Tibial nerve (tissue), 4 donors: ENCODE measurements at regions not wholly inside any gene's neighbourhood (a gene's known extent, or its start where the extent isn't known, plus 50 kb on each side); places are given as distances from the start of the nearest gene placed in this dataset.

Source experiments
- DNase-seq, 2 donors: peaks; one replicate each; pipeline ENCODE4 v3.0.0-alpha.2; 2019; ENCODE audit warnings: low spot score in 2 of 2
- H3K27ac ChIP-seq, 4 donors: fragments of 200-600 bp; sonication (generic) in 3 of 4; one replicate each; pipeline ENCODE4 v1.5.1; 2017 to 2019; ENCODE audit warnings: mild to moderate bottlenecking in 1 of 4
- H3K27me3 ChIP-seq, 2 donors: fragments of 200-600 bp; sonication (generic) in 1 of 2; one replicate each; pipeline versions ENCODE4 v1.5.1 to v1.6.0; 2017 to 2019
- H3K36me3 ChIP-seq, 3 donors: fragments of 200-600 bp; sonication (generic); one replicate each; pipeline ENCODE4 v1.5.1; 2018 to 2019
- H3K4me1 ChIP-seq, 4 donors: fragments of 200-600 bp; sonication (generic) in 3 of 4; one replicate each; pipeline ENCODE4 v1.5.1; 2017 to 2019
- H3K4me3 ChIP-seq, 4 donors: fragments of 200-600 bp; sonication (generic) in 3 of 4; one replicate each; pipeline ENCODE4 v1.5.1; 2017 to 2019; ENCODE audit warnings: mild to moderate bottlenecking in 1 of 4, moderate library complexity in 1 of 4
- H3K9me3 ChIP-seq, 4 donors: fragments of 200-600 bp; sonication (generic) in 3 of 4; one replicate each; pipeline ENCODE4 v1.5.1; 2017 to 2019
- CTCF ChIP-seq, 5 experiments: fragments of 200-600 bp in 3 of 5; fragments of 450-650 bp in 2 of 5; sonication (generic) in 3 of 5; IDR thresholded peaks; one replicate each; pipeline ENCODE4 v1.5.1; 2016 to 2019; ENCODE audit warnings: antibody characterized with exemption in 5 of 5, mild to moderate bottlenecking in 3 of 5, moderate library complexity in 2 of 5
- EP300 ChIP-seq, 2 donors: sonication (generic); formaldehyde crosslinking; IDR thresholded peaks; one replicate each; pipeline ENCODE4 v1.6.1; 2017; ENCODE audit warnings: antibody characterized with exemption in 2 of 2, mild to moderate bottlenecking in 1 of 2
- POLR2A ChIP-seq, 2 donors: fragments of 450-650 bp; IDR thresholded peaks; one replicate each; pipeline ENCODE4 v1.6.1; 2017; ENCODE audit warnings: antibody characterized with exemption in 2 of 2, mild to moderate bottlenecking in 2 of 2, moderate library complexity in 2 of 2
- whole genome bisulfite sequencing, 2 donors: methylation state at CpG; one replicate each; pipeline ENCODE4 v1.1.5; 2018; 5-methylcytosine and 5-hydroxymethylcytosine counted together

DNA sequence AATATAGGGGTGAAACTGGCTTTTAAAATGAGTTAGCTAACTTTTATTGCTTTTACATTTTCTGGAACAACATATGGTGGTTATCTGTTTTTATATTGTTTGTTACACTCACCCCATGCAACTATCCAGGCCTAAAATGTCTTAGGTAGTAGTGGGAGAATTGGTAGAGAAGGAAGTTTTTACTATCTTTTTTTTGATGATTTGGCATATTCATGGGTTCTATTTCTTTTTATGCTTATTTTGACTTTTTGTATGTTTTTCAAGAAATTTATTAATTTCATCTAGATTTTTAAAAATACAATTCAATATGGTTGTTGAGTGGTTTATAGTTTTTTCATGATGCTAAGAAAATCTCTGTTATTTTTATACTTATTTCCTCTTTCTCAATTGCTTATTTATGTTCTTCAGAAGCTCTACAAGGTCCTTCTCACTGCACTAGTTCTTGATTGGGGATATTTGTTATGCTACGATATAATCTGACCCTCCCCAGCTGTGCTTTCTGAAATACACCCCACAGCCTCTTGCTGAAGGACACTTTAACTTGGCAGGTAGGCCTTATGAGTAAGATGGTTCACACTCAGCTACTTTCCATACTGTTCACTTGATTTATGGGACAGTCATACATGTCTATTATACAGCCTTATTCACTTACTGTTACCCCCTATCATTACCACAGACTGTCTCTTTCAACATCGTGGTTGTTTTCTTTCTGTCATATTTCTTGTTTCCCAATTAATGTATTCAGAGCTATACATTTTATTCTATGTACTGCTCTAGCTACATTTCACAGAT is 431.2 kb downstream of the METTL15 start:
- Histone ChIP-seq H3K36me3 (no peaks in the 10 kb centered on the region), H3K4me1 (no peaks in the 10 kb centered on the region), H3K27ac (no peak overlapping the region), H3K9me3 (no peaks in the 10 kb centered on the region), H3K4me3 (no peak overlapping the region), H3K27me3 (no peaks in the 10 kb centered on the region)
- TF ChIP-seq POLR2A (IDR thresholded peaks at IDR 0.05) (no peak), CTCF (IDR thresholded peaks at IDR 0.05) (no peak), EP300 (IDR thresholded peaks at IDR 0.05) (no peak)
- no peak for DNase-seq
- WGBS, 2 donors: 84 to 87% methylated on average over 2 of the region's 2 CpGs

DNA sequence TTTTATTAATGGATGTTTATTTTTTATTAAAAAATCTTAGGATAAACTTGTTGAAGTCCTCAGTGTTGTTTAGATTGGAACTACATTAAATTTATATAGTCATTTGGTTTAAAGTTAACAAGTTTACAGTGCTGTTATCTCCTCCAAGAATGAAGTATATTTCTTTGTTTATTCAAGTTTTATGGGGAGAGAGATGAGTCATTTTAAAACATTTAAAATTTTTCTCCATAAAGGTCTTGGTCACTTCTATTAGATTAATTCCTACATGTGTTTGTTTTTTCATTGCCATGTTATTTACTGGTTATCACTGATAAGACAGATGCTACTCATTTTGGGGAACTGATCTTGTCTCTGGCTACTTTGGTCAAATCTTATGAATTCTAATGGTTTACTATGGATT is 429.6 kb downstream of the METTL15 start:
- Histone ChIP-seq H3K36me3 (no peaks in the 10 kb centered on the region), H3K4me3 (no peak overlapping the region), H3K4me1 (no peaks in the 10 kb centered on the region), H3K27me3 (no peaks in the 10 kb centered on the region), H3K27ac (no peak overlapping the region), H3K9me3 (no peaks in the 10 kb centered on the region)
- TF ChIP-seq EP300 (IDR thresholded peaks at IDR 0.05) (no peak), CTCF (IDR thresholded peaks at IDR 0.05) (no peak), POLR2A (IDR thresholded peaks at IDR 0.05) (no peak)
- no peak for DNase-seq

GRCh38 chr11:28536504-28537267 is 428.5 kb downstream of the METTL15 start:
- TF ChIP-seq CTCF (IDR thresholded peaks at IDR 0.05) (no peak), EP300 (IDR thresholded peaks at IDR 0.05) (no peak), POLR2A (IDR thresholded peaks at IDR 0.05) (no peak)
- DNase-seq: no peak
- no peaks in the 10 kb centered on the region for H3K27me3 ChIP-seq
- no peaks in the 10 kb centered on the region for H3K9me3 ChIP-seq
- WGBS, 2 donors: 93 to 94% methylated on average over 2 of the region's 2 CpGs
- H3K4me1 ChIP-seq: no peaks in the 10 kb centered on the region
- no peaks in the 10 kb centered on the region for H3K36me3 ChIP-seq
- no peak overlapping the region for H3K27ac ChIP-seq
- H3K4me3 ChIP-seq: no peak overlapping the region

DNA sequence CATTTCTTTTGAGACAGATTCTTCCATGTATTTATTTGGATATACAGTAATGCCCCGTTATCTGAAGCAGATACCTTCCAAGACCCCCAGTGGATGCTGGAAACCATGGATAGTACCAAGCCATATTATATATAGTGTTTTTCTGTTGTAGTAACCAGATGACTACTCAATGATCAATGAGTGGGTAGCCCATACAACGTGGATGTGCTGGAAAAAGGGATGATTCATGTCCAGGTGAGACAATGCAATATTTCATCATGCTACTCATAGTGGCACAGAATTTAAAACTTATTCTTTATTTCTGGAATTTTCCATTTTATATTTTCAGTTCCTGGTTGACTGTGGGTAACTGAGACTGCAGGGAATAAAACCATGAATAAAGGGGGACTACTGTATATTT is 427.5 kb downstream of the METTL15 start:
- DNase-seq: no peak
- no peaks in the 10 kb centered on the region for H3K27me3 ChIP-seq
- no peak overlapping the region for H3K27ac ChIP-seq
- no peaks in the 10 kb centered on the region for H3K36me3 ChIP-seq
- H3K9me3 ChIP-seq: no peaks in the 10 kb centered on the region
- H3K4me3 ChIP-seq: no peak overlapping the region
- no peak for TF ChIP-seq CTCF (IDR thresholded peaks at IDR 0.05)
- no peak for TF ChIP-seq EP300 (IDR thresholded peaks at IDR 0.05)
- no peak for TF ChIP-seq POLR2A (IDR thresholded peaks at IDR 0.05)
- H3K4me1 ChIP-seq: no peaks in the 10 kb centered on the region
- WGBS, 2 donors: 67 to 79% methylated on average over 2 of the region's 2 CpGs
